Cardiac muscle cell (in vitro differentiated cells and primary cell): ENCODE measurements at regions not wholly inside any gene's neighbourhood (a gene's known extent, or its start where the extent isn't known, plus 50 kb on each side); places are given as distances from the start of the nearest gene placed in this dataset.

ENCODE experiments used
- DNase-seq, 2 donors: peaks; one replicate each; pipeline versions ENCODE4 v3.0.0 to v3.0.0-alpha.2; 2010 to 2017; ENCODE audit warnings: low read depth in 1 of 2, low spot score in 1 of 2
- H3K27ac ChIP-seq: fragments of 200-600 bp; sonication (generic); 2 replicates; pipeline ENCODE4 v1.5.1; 2016
- H3K27me3 ChIP-seq: fragments of 200-600 bp; sonication (generic); 2 replicates; pipeline ENCODE4 v1.6.0; 2016; ENCODE audit warnings: control low read depth
- H3K36me3 ChIP-seq: fragments of 200-600 bp; sonication (generic); 2 replicates; pipeline ENCODE4 v1.5.1; 2016; ENCODE audit warnings: control low read depth
- H3K4me1 ChIP-seq: fragments of 200-600 bp; sonication (generic); 2 replicates; pipeline ENCODE4 v1.8.1; 2017; ENCODE audit warnings: low read depth, mild to moderate bottlenecking, mixed run types
- H3K4me3 ChIP-seq: fragments of 200-600 bp; sonication (generic); 2 replicates; pipeline ENCODE4 v1.5.1; 2016; ENCODE audit warnings: mild to moderate bottlenecking
- H3K9me3 ChIP-seq: fragments of 200-600 bp; sonication (generic); 2 replicates; pipeline ENCODE4 v1.5.1; 2017; ENCODE audit warnings: low read depth, mild to moderate bottlenecking, control low read depth
- CTCF ChIP-seq: IDR thresholded peaks from 2 replicates; pipeline ENCODE4 v1.5.1; 2012; ENCODE audit warnings: low read depth, mild to moderate bottlenecking, low read length

GRCh38 chr9:107112707-107113243, 170.3 kb upstream of the RAD23B start:
- no peak overlapping the region for H3K27ac ChIP-seq
- no peak for DNase-seq
- no peaks in the 10 kb centered on the region for H3K9me3 ChIP-seq
- no peaks in the 10 kb centered on the region for H3K36me3 ChIP-seq
- H3K4me3 ChIP-seq, result no peak overlapping the region
- peaks cover 6% of the 10 kb centered on the region for H3K27me3 ChIP-seq
- no peak for TF ChIP-seq CTCF
- H3K4me1 ChIP-seq, result no peaks in the 10 kb centered on the region

GRCh38 chr9:107118863-107119624, 164.0 kb upstream of the RAD23B start:
- DNase-seq, result peak; percentile 18 to 61
- no peak for TF ChIP-seq CTCF

GRCh38 chr9:107119735-107120134, 163.3 kb upstream of the RAD23B start:
- no peak overlapping the region for H3K27ac ChIP-seq
- no peak for TF ChIP-seq CTCF
- H3K9me3 ChIP-seq, result no peaks in the 10 kb centered on the region
- H3K4me1 ChIP-seq, result peaks cover 12% of the 10 kb centered on the region
- no peak overlapping the region for H3K4me3 ChIP-seq
- no peaks in the 10 kb centered on the region for H3K27me3 ChIP-seq
- no peak for DNase-seq
- no peaks in the 10 kb centered on the region for H3K36me3 ChIP-seq

More at GRCh38 chr9:107118863-107119624, 164.0 kb upstream of the RAD23B start:
- Histone ChIP-seq H3K27ac (no peak overlapping the region), H3K4me3 (no peak overlapping the region), H3K4me1 (peaks cover 12% of the 10 kb centered on the region), H3K27me3 (no peaks in the 10 kb centered on the region), H3K9me3 (no peaks in the 10 kb centered on the region), H3K36me3 (no peaks in the 10 kb centered on the region)

- H3K4me1 ChIP-seq, result peaks cover 16% of the 10 kb centered on the region
- no peaks in the 10 kb centered on the region for H3K36me3 ChIP-seq
- no peak for TF ChIP-seq CTCF
- no peak for DNase-seq
- no peak overlapping the region for H3K27ac ChIP-seq
- H3K4me3 ChIP-seq, result no peak overlapping the region
- no peaks in the 10 kb centered on the region for H3K27me3 ChIP-seq
- no peaks in the 10 kb centered on the region for H3K9me3 ChIP-seq
These were observed 159.7 kb upstream of the RAD23B start for GRCh38 chr9:107123389-107123788.

GRCh38 chr9:107127608-107128007, 155.5 kb upstream of the RAD23B start:
- no peaks in the 10 kb centered on the region for H3K9me3 ChIP-seq
- peaks cover 8% of the 10 kb centered on the region for H3K4me1 ChIP-seq
- H3K27ac ChIP-seq, result no peak overlapping the region
- no peak for TF ChIP-seq CTCF
- peak in 1 of 2 donors; percentile 6 for DNase-seq
- H3K36me3 ChIP-seq, result no peaks in the 10 kb centered on the region
- no peaks in the 10 kb centered on the region for H3K27me3 ChIP-seq
- H3K4me3 ChIP-seq, result no peak overlapping the region
